Keratinocyte (primary cell): ENCODE measurements at regions not wholly inside any gene's neighbourhood (a gene's known extent, or its start where the extent isn't known, plus 50 kb on each side); places are given as distances from the start of the nearest gene placed in this dataset.

ENCODE experiments used
- DNase-seq: peaks from one replicate; pipeline ENCODE4 v3.0.0-alpha.2; 2011; ENCODE audit warnings: low read depth, missing footprints, low spot score
- FAIRE-seq: peaks from 2 replicates; lab custom pipeline; 2011; peaks lifted over from hg19 to GRCh38; lab: Jason Lieb, UNC
- H2AFZ ChIP-seq: 2 replicates; pipeline ENCODE4 v1.6.0; 2012; ENCODE audit warnings: low read length, control low read depth, inconsistent platforms; ENCODE audit not compliant: control insufficient read depth
- H3K27ac ChIP-seq: 2 replicates; pipeline ENCODE4 v1.5.1; 2011; ENCODE audit warnings: low read length; ENCODE audit not compliant: control insufficient read depth, insufficient read depth
- H3K27me3 ChIP-seq: 3 replicates; pipeline ENCODE4 v1.6.0; 2011; ENCODE audit warnings: low read length; ENCODE audit not compliant: control insufficient read depth, insufficient read depth; ENCODE audit errors: extremely low read depth
- H3K36me3 ChIP-seq, 2 experiments: 2 replicates in 1 of 2; 3 replicates in 1 of 2; pipeline ENCODE4 v1.5.1; 2011; ENCODE audit warnings: low read length in 2 of 2, mild to moderate bottlenecking in 1 of 2; ENCODE audit not compliant: control insufficient read depth in 2 of 2, insufficient read depth in 2 of 2; ENCODE audit errors: extremely low read depth in 1 of 2
- H3K4me1 ChIP-seq: 3 replicates; pipeline ENCODE4 v1.5.1; 2011; ENCODE audit warnings: low read length; ENCODE audit not compliant: control insufficient read depth, insufficient read depth; ENCODE audit errors: extremely low read depth
- H3K4me2 ChIP-seq: 3 replicates; pipeline ENCODE4 v1.6.0; 2011; ENCODE audit warnings: low read depth, low read length; ENCODE audit not compliant: control insufficient read depth, insufficient read depth; ENCODE audit errors: extremely low read depth
- H3K4me3 ChIP-seq, 3 experiments: fragments of 200-600 bp in 1 of 3; sonication (generic) in 1 of 3; 2 replicates in 2 of 3; 3 replicates in 1 of 3; pipeline ENCODE4 v1.5.1; 2011 to 2016; ENCODE audit warnings: low read length in 3 of 3, mild to moderate bottlenecking in 3 of 3, control low read depth in 2 of 3, inconsistent platforms in 1 of 3, low read depth in 1 of 3, mixed read lengths in 1 of 3, mixed run types in 1 of 3, moderate library complexity in 1 of 3; ENCODE audit not compliant: control insufficient read depth in 2 of 3, insufficient read depth in 2 of 3; ENCODE audit errors: extremely low read depth in 1 of 3
- H3K79me2 ChIP-seq: 2 replicates; pipeline ENCODE4 v1.6.0; 2012; ENCODE audit warnings: low read length; ENCODE audit not compliant: control insufficient read depth, insufficient read depth
- H3K9ac ChIP-seq: 3 replicates; pipeline ENCODE4 v1.6.0; 2011; ENCODE audit warnings: low read length; ENCODE audit not compliant: control insufficient read depth, insufficient read depth; ENCODE audit errors: extremely low read depth
- H3K9me1 ChIP-seq: 3 replicates; pipeline ENCODE4 v1.6.0; 2011; ENCODE audit warnings: low read length; ENCODE audit not compliant: control insufficient read depth, insufficient read depth; ENCODE audit errors: extremely low read depth
- H3K9me3 ChIP-seq: 2 replicates; pipeline ENCODE4 v1.5.1; 2012; ENCODE audit warnings: low read depth, low read length; ENCODE audit not compliant: control insufficient read depth
- H4K20me1 ChIP-seq: 3 replicates; pipeline ENCODE4 v1.6.0; 2011; ENCODE audit warnings: low read length; ENCODE audit not compliant: control insufficient read depth, insufficient read depth; ENCODE audit errors: extremely low read depth
- EZH2 ChIP-seq: IDR thresholded peaks from one replicate; pipeline ENCODE4 v1.6.1; 2012; ENCODE audit warnings: inconsistent platforms, mild to moderate bottlenecking, low read length, moderate library complexity
- dilution Hi-C: fragments of 300-500 bp; cut with MboI; formaldehyde crosslinking; loops from one replicate; pipeline ENCODE4 v1.7.0; 2020; ENCODE audit warnings: low sequenced_read_pairs; ENCODE audit not compliant: extremely low pct_ligation_motif_present
- TF ChIP-seq, protein P1 (sequence below), 3 experiments: IDR thresholded peaks in 1 of 3; conservative IDR thresholded peaks in 1 of 3; optimal IDR thresholded peaks in 1 of 3; 2 replicates in 2 of 3; 3 replicates in 1 of 3; pipeline versions ENCODE3 to v1.5.1; 2011; ENCODE audit warnings: low read length in 3 of 3, mild to moderate bottlenecking in 3 of 3, moderate library complexity in 2 of 3, control low read depth in 1 of 3, inconsistent platforms in 1 of 3; ENCODE audit not compliant: insufficient read depth in 2 of 3; ENCODE audit errors: extremely low read depth in 1 of 3

DNA sequence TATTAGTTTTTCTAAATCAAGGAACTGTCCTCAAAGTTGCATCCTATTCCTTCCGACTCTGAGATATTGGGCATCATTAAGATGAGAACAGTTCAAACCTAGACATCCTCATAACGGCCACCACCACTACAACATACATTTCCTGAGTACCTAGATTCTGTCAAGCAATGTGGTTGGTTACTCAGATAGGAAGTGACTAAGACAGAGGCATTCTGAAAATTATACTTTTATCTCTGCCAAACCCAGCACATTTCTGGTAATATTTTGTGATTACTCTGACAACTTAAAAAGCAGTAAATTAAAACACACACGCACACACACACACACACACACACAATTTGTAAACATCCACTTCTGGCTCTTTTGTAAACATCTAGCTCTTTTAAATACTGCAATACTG, 291.2 kb upstream of the MEOX2 start:
- FAIRE-seq, result no peak
- Histone ChIP-seq H3K9me3 (no peaks in the 10 kb centered on the region), H3K36me3 (no peaks in the 10 kb centered on the region), H3K4me2 (no peak overlapping the region), H3K4me3 (no peak overlapping the region), H3K79me2 (no peaks in the 10 kb centered on the region), H3K9me1 (no peaks in the 10 kb centered on the region), H3K27ac (no peak overlapping the region), H4K20me1 (no peaks in the 10 kb centered on the region), H3K27me3 (no peaks in the 10 kb centered on the region), H2AFZ (no peak overlapping the region), H3K4me1 (no peaks in the 10 kb centered on the region), H3K9ac (no peak overlapping the region)
- dilution Hi-C loops, result no loop called here
- TF ChIP-seq, protein P1, sequence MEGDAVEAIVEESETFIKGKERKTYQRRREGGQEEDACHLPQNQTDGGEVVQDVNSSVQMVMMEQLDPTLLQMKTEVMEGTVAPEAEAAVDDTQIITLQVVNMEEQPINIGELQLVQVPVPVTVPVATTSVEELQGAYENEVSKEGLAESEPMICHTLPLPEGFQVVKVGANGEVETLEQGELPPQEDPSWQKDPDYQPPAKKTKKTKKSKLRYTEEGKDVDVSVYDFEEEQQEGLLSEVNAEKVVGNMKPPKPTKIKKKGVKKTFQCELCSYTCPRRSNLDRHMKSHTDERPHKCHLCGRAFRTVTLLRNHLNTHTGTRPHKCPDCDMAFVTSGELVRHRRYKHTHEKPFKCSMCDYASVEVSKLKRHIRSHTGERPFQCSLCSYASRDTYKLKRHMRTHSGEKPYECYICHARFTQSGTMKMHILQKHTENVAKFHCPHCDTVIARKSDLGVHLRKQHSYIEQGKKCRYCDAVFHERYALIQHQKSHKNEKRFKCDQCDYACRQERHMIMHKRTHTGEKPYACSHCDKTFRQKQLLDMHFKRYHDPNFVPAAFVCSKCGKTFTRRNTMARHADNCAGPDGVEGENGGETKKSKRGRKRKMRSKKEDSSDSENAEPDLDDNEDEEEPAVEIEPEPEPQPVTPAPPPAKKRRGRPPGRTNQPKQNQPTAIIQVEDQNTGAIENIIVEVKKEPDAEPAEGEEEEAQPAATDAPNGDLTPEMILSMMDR (optimal IDR thresholded peaks at IDR 0.05 in 1 of 3, IDR thresholded peaks at IDR 0.05 in 1 of 3, conservative IDR thresholded peaks at IDR 0.05 in 1 of 3; ENCODE audit: extremely low read depth in 1 of 3, insufficient read depth in 2 of 3, low read length in 3 of 3), result no peak
- no peak for TF ChIP-seq EZH2
- DNase-seq, result no peak

DNA sequence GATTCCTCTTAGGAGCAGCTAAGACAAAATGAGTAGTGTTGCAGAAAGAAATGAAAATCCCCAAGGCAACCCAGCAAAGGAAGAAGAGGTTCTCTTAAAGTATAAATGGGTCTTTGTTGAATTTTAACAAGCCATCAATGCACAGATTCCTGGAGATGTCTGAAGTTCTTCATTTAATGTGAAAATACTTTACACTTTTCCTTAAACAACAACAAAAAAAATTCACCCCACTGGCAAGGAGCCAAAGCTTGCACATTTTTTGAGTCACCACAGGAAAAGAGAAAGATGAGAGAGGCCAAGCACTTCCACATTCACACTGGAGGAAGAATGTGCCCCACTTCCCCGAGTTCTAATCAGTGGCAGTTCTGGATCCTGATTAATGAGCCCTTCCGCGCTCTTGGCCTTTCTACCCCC, 286.4 kb upstream of the MEOX2 start:
- H3K4me3 ChIP-seq, result no peak overlapping the region
- TF ChIP-seq, protein P1 (optimal IDR thresholded peaks at IDR 0.05 in 1 of 3, IDR thresholded peaks at IDR 0.05 in 1 of 3, conservative IDR thresholded peaks at IDR 0.05 in 1 of 3; ENCODE audit: extremely low read depth in 1 of 3, insufficient read depth in 2 of 3, low read length in 3 of 3), result no peak
- no peak for TF ChIP-seq EZH2
- no peak for FAIRE-seq

More for the DNA sequence above, 286.4 kb upstream of the MEOX2 start:
- dilution Hi-C loops, result no loop called here
- no peaks in the 10 kb centered on the region for H3K4me1 ChIP-seq
- H4K20me1 ChIP-seq, result no peaks in the 10 kb centered on the region
- no peaks in the 10 kb centered on the region for H3K9me1 ChIP-seq
- no peak overlapping the region for H3K4me2 ChIP-seq
- no peaks in the 10 kb centered on the region for H3K9me3 ChIP-seq
- no peaks in the 10 kb centered on the region for H3K36me3 ChIP-seq
- H3K27me3 ChIP-seq, result no peaks in the 10 kb centered on the region
- no peak overlapping the region for H3K9ac ChIP-seq
- no peak overlapping the region for H3K27ac ChIP-seq
- no peaks in the 10 kb centered on the region for H3K79me2 ChIP-seq
- no peak for DNase-seq
- no peak overlapping the region for H2AFZ ChIP-seq
